ENCODE measurements at regions not wholly inside any gene's neighbourhood (a gene's known extent, or its start where the extent isn't known, plus 50 kb on each side); places are given as distances from the start of the nearest gene placed in this dataset.

- Histone ChIP-seq H3K79me2 (replicated peaks; ENCODE audit: insufficient read depth) (no peaks in the 10 kb centered on the region), H3K4me2 (no peak overlapping the region), H4K20me1 (replicated peaks; ENCODE audit: insufficient read depth) (no peaks in the 10 kb centered on the region), H2AFZ (no peak overlapping the region), H3K9me2 (ENCODE audit: insufficient read depth) (no peaks in the 10 kb centered on the region), H3K4me3 (no peak overlapping the region), H3K27ac (ENCODE audit: low read depth) (no peak overlapping the region), H3K36me3 (ENCODE audit: insufficient read depth) (no peaks in the 10 kb centered on the region), H3K27me3 (ENCODE audit: insufficient read depth) (no peaks in the 10 kb centered on the region), H3K4me1 (ENCODE audit: insufficient read depth) (no peaks in the 10 kb centered on the region), H3F3A (replicated peaks; ENCODE audit: low read depth) (no peaks in the 10 kb centered on the region)
- Mint-ChIP-seq H3K27me3 (ENCODE audit: insufficient read depth, low read depth, poor library complexity) (peaks cover 4% of the 10 kb centered on the region), H3K4me3 (no peak overlapping the region), H3K4me1 (no peaks in the 10 kb centered on the region), H3K36me3 (ENCODE audit: low read depth) (no peaks in the 10 kb centered on the region), H3K27ac (no peak overlapping the region), H3K9me3 (no peaks in the 10 kb centered on the region)
- DNase-seq (ENCODE audit: low spot score) (no peak), ATAC-seq (no peak)
- TF ChIP-seq CTCF (conservative IDR thresholded peaks at IDR 0.05; ENCODE audit: low read depth in 2 of 2) = no peak
- TF ChIP-seq ZNF331 (CRISPR knock-in tag; IDR thresholded peaks at IDR 0.05; ENCODE audit: low read depth) = no peak
- TF ChIP-seq CREB1 (CRISPR knock-in tag; IDR thresholded peaks at IDR 0.05; ENCODE audit: low read depth) = no peak
- no peak for TF ChIP-seq JUNB (IDR thresholded peaks at IDR 0.05; ENCODE audit: unreplicated experiment)
- no peak for TF ChIP-seq ETS1 (IDR thresholded peaks at IDR 0.05)
- TF ChIP-seq ZNF114 (CRISPR knock-in tag; IDR thresholded peaks at IDR 0.05) = no peak
These were observed 296.1 kb downstream of the DHX35 start for GRCh38 chr20:39258253-39258652.

DNA sequence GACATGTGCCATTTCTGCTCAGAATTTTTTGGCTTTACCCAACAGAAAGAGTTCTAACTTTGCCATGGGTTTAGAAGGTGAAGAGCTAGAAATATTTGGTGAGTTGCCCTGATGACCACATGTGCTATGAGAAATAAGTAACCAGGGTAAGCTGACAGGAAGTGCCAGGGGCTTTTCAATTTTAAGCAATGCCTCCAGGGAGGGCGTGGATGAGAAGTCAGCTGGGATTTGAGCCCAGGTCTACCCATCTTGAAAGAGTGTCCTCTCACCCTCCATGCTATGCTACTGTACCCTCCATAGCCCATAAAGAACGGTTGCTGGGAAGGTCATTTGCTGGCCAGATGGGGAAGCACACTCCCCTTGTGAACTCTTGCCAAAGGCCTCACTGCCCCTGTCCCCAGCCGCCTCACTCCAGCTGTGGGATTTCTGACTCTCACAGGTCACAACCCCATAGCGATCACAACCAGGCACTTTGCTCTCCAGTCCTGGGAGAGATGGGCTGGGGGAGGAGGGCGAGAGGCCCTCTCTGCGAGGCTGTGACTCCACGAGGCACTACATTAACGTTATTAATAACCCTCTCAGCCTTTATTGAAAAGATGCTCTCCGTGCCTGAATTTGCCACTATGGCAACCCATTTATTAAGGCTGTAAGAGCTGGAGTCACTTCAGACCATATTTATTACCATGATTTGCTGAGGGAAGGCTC lies 291.1 kb downstream of the DHX35 start:
- Histone ChIP-seq H3K4me3 (no peak overlapping the region), H3K27me3 (ENCODE audit: insufficient read depth) (no peaks in the 10 kb centered on the region), H4K20me1 (replicated peaks; ENCODE audit: insufficient read depth) (no peaks in the 10 kb centered on the region), H3K27ac (ENCODE audit: low read depth) (no peak overlapping the region), H2AFZ (no peak overlapping the region), H3K79me2 (replicated peaks; ENCODE audit: insufficient read depth) (no peaks in the 10 kb centered on the region), H3K36me3 (ENCODE audit: insufficient read depth) (no peaks in the 10 kb centered on the region), H3K4me1 (ENCODE audit: insufficient read depth) (no peaks in the 10 kb centered on the region), H3K4me2 (no peak overlapping the region), H3F3A (replicated peaks; ENCODE audit: low read depth) (no peaks in the 10 kb centered on the region), H3K9me2 (ENCODE audit: insufficient read depth) (no peaks in the 10 kb centered on the region)
- Mint-ChIP-seq H3K36me3 (ENCODE audit: low read depth) (no peaks in the 10 kb centered on the region), H3K4me1 (no peaks in the 10 kb centered on the region), H3K27ac (no peak overlapping the region), H3K9me3 (no peaks in the 10 kb centered on the region), H3K27me3 (ENCODE audit: insufficient read depth, low read depth, poor library complexity) (peaks cover 2% of the 10 kb centered on the region), H3K4me3 (no peak overlapping the region)
- ATAC-seq (no peak), DNase-seq (ENCODE audit: low spot score) (no peak)
- no peak for TF ChIP-seq POLR2AphosphoS5 (IDR thresholded peaks at IDR 0.05; ENCODE audit: low read depth)
- no peak for TF ChIP-seq ZNF114 (CRISPR knock-in tag; IDR thresholded peaks at IDR 0.05)
- TF ChIP-seq, protein P1, sequence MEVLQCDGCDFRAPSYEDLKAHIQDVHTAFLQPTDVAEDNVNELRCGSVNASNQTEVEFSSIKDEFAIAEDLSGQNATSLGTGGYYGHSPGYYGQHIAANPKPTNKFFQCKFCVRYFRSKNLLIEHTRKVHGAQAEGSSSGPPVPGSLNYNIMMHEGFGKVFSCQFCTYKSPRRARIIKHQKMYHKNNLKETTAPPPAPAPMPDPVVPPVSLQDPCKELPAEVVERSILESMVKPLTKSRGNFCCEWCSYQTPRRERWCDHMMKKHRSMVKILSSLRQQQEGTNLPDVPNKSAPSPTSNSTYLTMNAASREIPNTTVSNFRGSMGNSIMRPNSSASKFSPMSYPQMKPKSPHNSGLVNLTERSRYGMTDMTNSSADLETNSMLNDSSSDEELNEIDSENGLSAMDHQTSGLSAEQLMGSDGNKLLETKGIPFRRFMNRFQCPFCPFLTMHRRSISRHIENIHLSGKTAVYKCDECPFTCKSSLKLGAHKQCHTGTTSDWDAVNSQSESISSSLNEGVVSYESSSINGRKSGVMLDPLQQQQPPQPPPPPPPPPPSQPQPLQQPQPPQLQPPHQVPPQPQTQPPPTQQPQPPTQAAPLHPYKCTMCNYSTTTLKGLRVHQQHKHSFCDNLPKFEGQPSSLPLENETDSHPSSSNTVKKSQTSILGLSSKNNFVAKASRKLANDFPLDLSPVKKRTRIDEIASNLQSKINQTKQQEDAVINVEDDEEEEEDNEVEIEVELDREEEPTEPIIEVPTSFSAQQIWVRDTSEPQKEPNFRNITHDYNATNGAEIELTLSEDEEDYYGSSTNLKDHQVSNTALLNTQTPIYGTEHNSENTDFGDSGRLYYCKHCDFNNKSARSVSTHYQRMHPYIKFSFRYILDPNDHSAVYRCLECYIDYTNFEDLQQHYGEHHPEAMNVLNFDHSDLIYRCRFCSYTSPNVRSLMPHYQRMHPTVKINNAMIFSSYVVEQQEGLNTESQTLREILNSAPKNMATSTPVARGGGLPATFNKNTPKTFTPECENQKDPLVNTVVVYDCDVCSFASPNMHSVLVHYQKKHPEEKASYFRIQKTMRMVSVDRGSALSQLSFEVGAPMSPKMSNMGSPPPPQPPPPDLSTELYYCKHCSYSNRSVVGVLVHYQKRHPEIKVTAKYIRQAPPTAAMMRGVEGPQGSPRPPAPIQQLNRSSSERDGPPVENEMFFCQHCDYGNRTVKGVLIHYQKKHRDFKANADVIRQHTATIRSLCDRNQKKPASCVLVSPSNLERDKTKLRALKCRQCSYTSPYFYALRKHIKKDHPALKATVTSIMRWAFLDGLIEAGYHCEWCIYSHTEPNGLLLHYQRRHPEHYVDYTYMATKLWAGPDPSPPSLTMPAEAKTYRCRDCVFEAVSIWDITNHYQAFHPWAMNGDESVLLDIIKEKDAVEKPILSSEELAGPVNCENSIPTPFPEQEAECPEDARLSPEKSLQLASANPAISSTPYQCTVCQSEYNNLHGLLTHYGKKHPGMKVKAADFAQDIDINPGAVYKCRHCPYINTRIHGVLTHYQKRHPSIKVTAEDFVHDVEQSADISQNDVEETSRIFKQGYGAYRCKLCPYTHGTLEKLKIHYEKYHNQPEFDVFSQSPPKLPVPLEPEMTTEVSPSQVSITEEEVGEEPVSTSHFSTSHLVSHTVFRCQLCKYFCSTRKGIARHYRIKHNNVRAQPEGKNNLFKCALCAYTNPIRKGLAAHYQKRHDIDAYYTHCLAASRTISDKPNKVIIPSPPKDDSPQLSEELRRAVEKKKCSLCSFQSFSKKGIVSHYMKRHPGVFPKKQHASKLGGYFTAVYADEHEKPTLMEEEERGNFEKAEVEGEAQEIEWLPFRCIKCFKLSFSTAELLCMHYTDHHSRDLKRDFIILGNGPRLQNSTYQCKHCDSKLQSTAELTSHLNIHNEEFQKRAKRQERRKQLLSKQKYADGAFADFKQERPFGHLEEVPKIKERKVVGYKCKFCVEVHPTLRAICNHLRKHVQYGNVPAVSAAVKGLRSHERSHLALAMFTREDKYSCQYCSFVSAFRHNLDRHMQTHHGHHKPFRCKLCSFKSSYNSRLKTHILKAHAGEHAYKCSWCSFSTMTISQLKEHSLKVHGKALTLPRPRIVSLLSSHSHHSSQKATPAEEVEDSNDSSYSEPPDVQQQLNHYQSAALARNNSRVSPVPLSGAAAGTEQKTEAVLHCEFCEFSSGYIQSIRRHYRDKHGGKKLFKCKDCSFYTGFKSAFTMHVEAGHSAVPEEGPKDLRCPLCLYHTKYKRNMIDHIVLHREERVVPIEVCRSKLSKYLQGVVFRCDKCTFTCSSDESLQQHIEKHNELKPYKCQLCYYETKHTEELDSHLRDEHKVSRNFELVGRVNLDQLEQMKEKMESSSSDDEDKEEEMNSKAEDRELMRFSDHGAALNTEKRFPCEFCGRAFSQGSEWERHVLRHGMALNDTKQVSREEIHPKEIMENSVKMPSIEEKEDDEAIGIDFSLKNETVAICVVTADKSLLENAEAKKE (CRISPR knock-in tag; IDR thresholded peaks at IDR 0.05) = no peak
- TF ChIP-seq CTCF (conservative IDR thresholded peaks at IDR 0.05; ENCODE audit: low read depth in 2 of 2) = no peak
